Activated T-helper 2 cell treated with anti-CD3 and anti-CD28 coated beads, Interferon-gamma antibody, Interleukin-2, Interleukin-4, amounts not matched to agents 10 μg/mL and 5 μg/mL and 100 μg/mL, durations not matched to agents 14 hours and 24 hours and 36 hours (primary cell): ENCODE measurements at regions not wholly inside any gene's neighbourhood (a gene's known extent, or its start where the extent isn't known, plus 50 kb on each side); places are given as distances from the start of the nearest gene placed in this dataset.
"Not testable (repeated sequence)": the region's sequence is repeated elsewhere in the genome, so short reads cannot be mapped to it uniquely, and the experiment has no call there.

Experiments used
- DNase-seq: peaks from one replicate; pipeline ENCODE4 v3.0.0; 2021; ENCODE audit warnings: low spot score
- H3K27ac Mint-ChIP-seq: one replicate; pipeline ENCODE4 v1.8.0; 2021; ENCODE audit warnings: mixed read lengths
- H3K27me3 Mint-ChIP-seq: one replicate; pipeline ENCODE4 v1.8.0; 2021; ENCODE audit warnings: low read depth, mixed read lengths
- H3K36me3 Mint-ChIP-seq: one replicate; pipeline ENCODE4 v1.8.0; 2021; ENCODE audit warnings: low read depth, mixed read lengths
- H3K4me1 Mint-ChIP-seq: one replicate; pipeline ENCODE4 v1.8.0; 2021; ENCODE audit warnings: low read depth, mixed read lengths
- H3K4me3 Mint-ChIP-seq: one replicate; pipeline ENCODE4 v1.8.0; 2021; ENCODE audit warnings: low read depth, mild to moderate bottlenecking, moderate library complexity, mixed read lengths
- H3K9me3 Mint-ChIP-seq: one replicate; pipeline ENCODE4 v1.8.0; 2021; ENCODE audit warnings: mixed read lengths
- intact Hi-C: fragments of 100-400 bp; cut with micrococcal nuclease; formaldehyde crosslinking; loops from one replicate; pipeline ENCODE4 v1.15.1; 2023

- H3K4me3 Mint-ChIP-seq: no peak overlapping the region
- H3K9me3 Mint-ChIP-seq: peaks cover 4% of the 10 kb centered on the region
- no peaks in the 10 kb centered on the region for H3K27me3 Mint-ChIP-seq
- no peak overlapping the region for H3K27ac Mint-ChIP-seq
- no peak for DNase-seq
- H3K4me1 Mint-ChIP-seq: no peaks in the 10 kb centered on the region
- intact Hi-C loops: no loop called here
- H3K36me3 Mint-ChIP-seq: no peaks in the 10 kb centered on the region
Measured at GRCh38 chr4:164623099-164623498, 130.8 kb upstream of the SMIM31 start.

- no peaks in the 10 kb centered on the region for H3K9me3 Mint-ChIP-seq
- no peaks in the 10 kb centered on the region for H3K36me3 Mint-ChIP-seq
- no peak for DNase-seq
- no peak overlapping the region for H3K4me3 Mint-ChIP-seq
- intact Hi-C loops: no loop called here
- no peaks in the 10 kb centered on the region for H3K4me1 Mint-ChIP-seq
- no peak overlapping the region for H3K27ac Mint-ChIP-seq
- no peaks in the 10 kb centered on the region for H3K27me3 Mint-ChIP-seq
Measured at GRCh38 chr4:164639001-164639400, 114.9 kb upstream of the SMIM31 start.

GRCh38 chr4:164648151-164648848 lies 105.6 kb upstream of the SMIM31 start:
- DNase-seq: no peak
- no peak overlapping the region for H3K4me3 Mint-ChIP-seq
- no peak overlapping the region for H3K27ac Mint-ChIP-seq
- no peaks in the 10 kb centered on the region for H3K27me3 Mint-ChIP-seq
- H3K36me3 Mint-ChIP-seq: no peaks in the 10 kb centered on the region
- intact Hi-C loops: no loop called here
- no peaks in the 10 kb centered on the region for H3K9me3 Mint-ChIP-seq
- H3K4me1 Mint-ChIP-seq: no peaks in the 10 kb centered on the region

- no peak overlapping the region for H3K4me3 Mint-ChIP-seq
- H3K36me3 Mint-ChIP-seq: no peaks in the 10 kb centered on the region
- DNase-seq: no peak
- H3K27ac Mint-ChIP-seq: no peak overlapping the region
- H3K4me1 Mint-ChIP-seq: no peaks in the 10 kb centered on the region
- intact Hi-C loops: no loop called here
- no peaks in the 10 kb centered on the region for H3K9me3 Mint-ChIP-seq
- no peaks in the 10 kb centered on the region for H3K27me3 Mint-ChIP-seq
Measured at GRCh38 chr4:164648849-164649212, 105.1 kb upstream of the SMIM31 start.

- no peaks in the 10 kb centered on the region for H3K4me1 Mint-ChIP-seq
- no peak overlapping the region for H3K4me3 Mint-ChIP-seq
- no peaks in the 10 kb centered on the region for H3K36me3 Mint-ChIP-seq
- H3K27ac Mint-ChIP-seq: no peak overlapping the region
- H3K27me3 Mint-ChIP-seq: no peaks in the 10 kb centered on the region
- intact Hi-C loops: no loop called here
- H3K9me3 Mint-ChIP-seq: peaks cover 15% of the 10 kb centered on the region
- no peak for DNase-seq
Measured at GRCh38 chr4:164659765-164660164, 94.2 kb upstream of the SMIM31 start.

- H3K27ac Mint-ChIP-seq, H3K4me3 Mint-ChIP-seq, H3K4me1 Mint-ChIP-seq, H3K27me3 Mint-ChIP-seq, intact Hi-C loops, H3K9me3 Mint-ChIP-seq, H3K36me3 Mint-ChIP-seq, DNase-seq: not testable (repeated sequence)
Measured at GRCh38 chr4:164676152-164676551, 77.8 kb upstream of the SMIM31 start.

- Mint-ChIP-seq H3K27me3 (no peaks in the 10 kb centered on the region), H3K27ac (no peak overlapping the region), H3K9me3 (no peaks in the 10 kb centered on the region), H3K4me3 (no peak overlapping the region), H3K4me1 (no peaks in the 10 kb centered on the region), H3K36me3 (no peaks in the 10 kb centered on the region)
- DNase-seq: no peak
- intact Hi-C loops: no loop called here
Measured at GRCh38 chr4:164683040-164683439, 70.9 kb upstream of the SMIM31 start.

- no peak overlapping the region for H3K4me3 Mint-ChIP-seq
- intact Hi-C loops: no loop called here
- H3K36me3 Mint-ChIP-seq: no peaks in the 10 kb centered on the region
- no peak overlapping the region for H3K27ac Mint-ChIP-seq
- DNase-seq: no peak
- no peaks in the 10 kb centered on the region for H3K4me1 Mint-ChIP-seq
- no peaks in the 10 kb centered on the region for H3K27me3 Mint-ChIP-seq
- H3K9me3 Mint-ChIP-seq: no peaks in the 10 kb centered on the region
Measured at GRCh38 chr4:164695650-164696049, 58.3 kb upstream of the SMIM31 start.

GRCh38 chr4:164700471-164700870 lies 53.5 kb upstream of the SMIM31 start:
- no peak for DNase-seq
- Mint-ChIP-seq H3K9me3 (no peaks in the 10 kb centered on the region), H3K27me3 (no peaks in the 10 kb centered on the region), H3K36me3 (no peaks in the 10 kb centered on the region), H3K27ac (no peak overlapping the region), H3K4me3 (no peak overlapping the region), H3K4me1 (peaks cover 5% of the 10 kb centered on the region)
- intact Hi-C loops: loop anchor here (1.0 kb wide), 1 partner anchor 31 kb away; no protein-coding TSS in a partner anchor

- Mint-ChIP-seq H3K27ac (no peak overlapping the region), H3K4me3 (no peak overlapping the region), H3K4me1 (peaks cover 5% of the 10 kb centered on the region), H3K9me3 (no peaks in the 10 kb centered on the region), H3K36me3 (no peaks in the 10 kb centered on the region), H3K27me3 (no peaks in the 10 kb centered on the region)
- intact Hi-C loops: no loop called here
- DNase-seq: no peak
Measured at GRCh38 chr4:164701665-164702064, 52.3 kb upstream of the SMIM31 start.
